ENCODE measurements at regions not wholly inside any gene's neighbourhood (a gene's known extent, or its start where the extent isn't known, plus 50 kb on each side); places are given as distances from the start of the nearest gene placed in this dataset.

GRCh38 chr9:129383019-129383560, 205.0 kb upstream of the IER5L start (continued):
- TF ChIP-seq GABPA (IDR thresholded peaks at IDR 0.05; ENCODE audit: borderline replicate concordance, insufficient read depth, low read length) (no peak), SAP30 (IDR thresholded peaks at IDR 0.05; ENCODE audit: insufficient read depth, insufficient replicate concordance, low read length) (no peak), SP1 (IDR thresholded peaks at IDR 0.05; ENCODE audit: low read depth, low read length) (peak; percentile 84), JUN (IDR thresholded peaks at IDR 0.05; ENCODE audit: low read depth, low read length) (no peak), ASH2L (IDR thresholded peaks at IDR 0.05; ENCODE audit: low read length) (peak; percentile 85)
